ENCODE measurements at regions not wholly inside any gene's neighbourhood (a gene's known extent, or its start where the extent isn't known, plus 50 kb on each side); places are given as distances from the start of the nearest gene placed in this dataset.

DNA sequence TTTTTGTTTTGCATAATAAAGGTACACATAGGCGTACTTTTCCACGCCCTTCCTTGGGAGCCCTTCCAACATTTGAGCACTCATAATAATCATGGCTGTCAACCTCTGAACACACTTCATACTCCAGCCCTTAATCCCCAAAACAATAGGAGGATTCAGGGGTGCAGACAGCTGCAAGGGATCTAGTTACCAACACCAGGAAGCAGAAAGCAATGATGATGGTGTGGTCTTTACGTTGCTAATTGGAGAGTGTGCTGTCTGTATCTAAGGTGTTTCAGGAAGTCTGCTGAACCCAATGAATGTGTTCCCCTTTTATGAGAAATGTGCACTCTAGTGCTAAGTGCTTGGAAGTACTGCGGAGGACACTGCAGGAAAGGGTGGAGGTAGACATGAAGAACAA is 60.3 kb upstream of the PDZRN3 start:
- H3K4me3 ChIP-seq (ENCODE audit: low read depth, low read length) = no peak overlapping the region
- TF ChIP-seq, protein P1, sequence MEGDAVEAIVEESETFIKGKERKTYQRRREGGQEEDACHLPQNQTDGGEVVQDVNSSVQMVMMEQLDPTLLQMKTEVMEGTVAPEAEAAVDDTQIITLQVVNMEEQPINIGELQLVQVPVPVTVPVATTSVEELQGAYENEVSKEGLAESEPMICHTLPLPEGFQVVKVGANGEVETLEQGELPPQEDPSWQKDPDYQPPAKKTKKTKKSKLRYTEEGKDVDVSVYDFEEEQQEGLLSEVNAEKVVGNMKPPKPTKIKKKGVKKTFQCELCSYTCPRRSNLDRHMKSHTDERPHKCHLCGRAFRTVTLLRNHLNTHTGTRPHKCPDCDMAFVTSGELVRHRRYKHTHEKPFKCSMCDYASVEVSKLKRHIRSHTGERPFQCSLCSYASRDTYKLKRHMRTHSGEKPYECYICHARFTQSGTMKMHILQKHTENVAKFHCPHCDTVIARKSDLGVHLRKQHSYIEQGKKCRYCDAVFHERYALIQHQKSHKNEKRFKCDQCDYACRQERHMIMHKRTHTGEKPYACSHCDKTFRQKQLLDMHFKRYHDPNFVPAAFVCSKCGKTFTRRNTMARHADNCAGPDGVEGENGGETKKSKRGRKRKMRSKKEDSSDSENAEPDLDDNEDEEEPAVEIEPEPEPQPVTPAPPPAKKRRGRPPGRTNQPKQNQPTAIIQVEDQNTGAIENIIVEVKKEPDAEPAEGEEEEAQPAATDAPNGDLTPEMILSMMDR (IDR thresholded peaks at IDR 0.05; ENCODE audit: low read depth, low read length) = no peak

DNA sequence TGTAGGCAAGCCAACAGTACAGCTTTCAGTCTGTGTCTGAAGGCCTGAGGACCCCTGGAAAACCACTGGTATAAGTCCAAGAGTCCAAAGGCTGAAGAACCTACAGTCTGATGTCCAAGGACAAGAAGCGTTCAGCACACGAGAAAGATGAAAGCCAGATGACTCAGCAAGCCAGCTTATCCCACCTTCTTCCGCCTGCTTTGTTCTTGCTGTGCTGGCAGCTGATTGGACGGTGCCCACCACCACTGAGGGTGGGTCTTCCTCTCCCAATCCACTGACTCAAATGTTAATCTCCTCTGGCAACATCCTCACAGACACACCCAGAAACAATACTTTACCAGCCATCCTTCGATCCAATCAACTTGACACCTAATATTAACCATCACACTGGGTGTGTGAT is 59.0 kb upstream of the PDZRN3 start:
- TF ChIP-seq, protein P1 (IDR thresholded peaks at IDR 0.05; ENCODE audit: low read depth, low read length) = no peak
- no peak overlapping the region for H3K4me3 ChIP-seq (ENCODE audit: low read depth, low read length)

DNA sequence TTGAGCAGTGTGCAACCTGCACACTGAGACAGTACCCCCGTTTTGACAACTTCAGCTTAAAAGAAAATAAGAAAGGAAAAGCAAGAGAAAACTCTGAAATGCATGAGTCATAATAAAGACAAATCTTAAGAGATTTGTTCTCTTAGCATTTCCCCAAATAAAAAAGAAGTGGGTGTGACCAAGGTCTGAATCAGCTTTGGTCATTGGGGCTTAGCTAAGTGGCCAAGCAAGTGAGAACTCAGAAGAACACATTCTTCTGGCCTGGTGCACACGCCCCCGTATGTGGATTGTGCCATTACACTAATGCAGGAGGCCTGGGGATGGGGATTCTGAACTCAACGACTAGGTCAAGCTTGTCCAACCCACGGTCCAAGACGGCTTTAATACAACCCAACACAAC is 56.9 kb upstream of the PDZRN3 start:
- TF ChIP-seq, protein P1 (IDR thresholded peaks at IDR 0.05; ENCODE audit: low read depth, low read length) = no peak
- H3K4me3 ChIP-seq (ENCODE audit: low read depth, low read length) = no peak overlapping the region

DNA sequence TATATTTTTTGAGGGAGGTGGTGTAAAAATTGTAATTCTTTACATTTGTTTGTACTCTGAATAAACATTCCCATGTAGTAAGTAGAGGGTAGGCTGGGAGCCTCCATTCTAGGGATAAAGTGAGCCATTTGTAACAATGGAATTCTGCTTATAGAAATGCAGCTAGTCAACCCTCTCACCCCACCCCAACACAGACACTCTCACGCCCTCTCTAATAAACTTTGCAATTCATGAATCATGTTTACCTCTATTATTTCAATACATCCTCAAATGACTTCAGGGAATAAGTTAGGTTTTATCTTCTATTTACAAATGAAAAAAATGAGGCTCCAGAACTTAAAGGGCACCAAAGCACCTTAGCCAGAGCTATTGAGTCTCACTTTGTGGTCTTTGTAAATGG is 56.5 kb upstream of the PDZRN3 start:
- no peak overlapping the region for H3K4me3 ChIP-seq (ENCODE audit: low read depth, low read length)
- TF ChIP-seq, protein P1 (IDR thresholded peaks at IDR 0.05; ENCODE audit: low read depth, low read length) = no peak

DNA sequence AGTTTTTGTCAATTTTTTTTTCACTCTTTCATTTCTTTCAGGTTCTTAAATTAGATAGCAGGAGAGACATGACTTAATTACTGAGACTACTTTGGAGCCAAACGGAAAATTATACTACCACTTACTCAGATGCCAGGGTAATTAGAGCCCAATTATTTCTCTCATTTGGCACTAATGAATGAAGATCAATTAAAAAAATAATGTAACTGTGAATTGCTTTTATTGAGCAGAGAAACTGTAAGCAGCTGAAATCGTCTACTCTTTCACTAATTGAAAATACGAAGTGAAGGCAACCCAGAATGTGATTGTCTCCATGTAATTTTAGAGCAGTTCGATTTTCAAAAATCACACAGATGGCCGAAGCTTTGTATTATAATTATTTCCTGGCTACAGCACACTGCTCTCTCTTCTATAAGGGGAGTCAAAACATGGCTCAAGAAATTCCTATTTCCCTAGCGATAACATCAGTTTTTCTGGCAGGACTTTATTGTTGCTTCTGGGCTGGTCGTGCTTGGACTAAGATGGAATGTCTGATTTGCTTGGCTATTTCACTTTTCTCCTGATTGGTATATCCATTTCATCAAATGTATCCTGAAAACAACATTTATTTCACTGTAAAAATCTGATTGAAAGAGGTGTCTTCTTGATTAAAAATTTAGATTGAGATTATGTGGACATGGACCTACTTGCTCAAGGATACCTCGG is 55.8 kb upstream of the PDZRN3 start:
- TF ChIP-seq, protein P1 (IDR thresholded peaks at IDR 0.05; ENCODE audit: low read depth, low read length) = no peak
- no peak overlapping the region for H3K4me3 ChIP-seq (ENCODE audit: low read depth, low read length)

DNA sequence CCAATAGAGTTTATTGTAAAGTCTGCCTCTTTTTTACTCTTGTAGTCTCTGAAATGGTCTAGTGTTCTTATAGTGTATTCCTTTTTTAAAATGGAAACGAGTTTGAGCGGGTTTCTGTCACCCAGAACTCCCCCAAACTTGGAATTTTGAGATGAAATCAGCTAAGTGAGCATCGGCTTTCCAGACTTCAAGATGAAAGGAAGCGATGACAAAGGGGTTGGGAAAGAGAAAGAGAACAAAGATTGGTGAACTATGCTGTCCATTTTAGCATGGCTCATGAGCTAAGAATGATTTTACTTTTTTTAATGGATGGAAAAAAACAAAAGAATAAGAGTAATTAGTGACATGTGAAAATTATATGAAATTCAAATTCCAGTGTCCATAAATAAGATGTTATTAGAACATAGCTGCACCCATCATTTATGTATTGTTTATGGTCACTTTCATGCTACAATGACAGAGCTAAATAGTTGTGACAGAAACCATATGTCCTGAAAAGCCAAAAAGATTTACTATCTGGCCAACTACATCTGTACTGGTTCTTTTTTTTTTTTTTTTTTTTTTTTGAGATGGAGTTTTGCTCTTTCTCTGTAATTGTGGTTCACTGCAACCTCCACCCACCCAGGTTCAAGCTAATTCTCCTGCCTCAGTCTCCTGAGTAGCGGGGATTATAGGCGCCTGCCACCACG is 52.7 kb upstream of the PDZRN3 start:
- TF ChIP-seq, protein P1 (IDR thresholded peaks at IDR 0.05; ENCODE audit: low read depth, low read length) = no peak
- no peak overlapping the region for H3K4me3 ChIP-seq (ENCODE audit: low read depth, low read length)

Data from WI38 (cell line).